OCI-LY7 (cell line): ENCODE measurements at regions not wholly inside any gene's neighbourhood (a gene's known extent, or its start where the extent isn't known, plus 50 kb on each side); places are given as distances from the start of the nearest gene placed in this dataset.
"Not testable (repeated sequence)": the region's sequence is repeated elsewhere in the genome, so short reads cannot be mapped to it uniquely, and the experiment has no call there.

Source experiments
- BruUV-seq: library from RNA; stranded (reverse); fragments of 400-500 nt; replicated peaks from 2 replicates; lab custom pipeline; 2021; lab: Mats Ljungman, UMichigan
- CTCF ChIA-PET: fragments of 300-600 bp; sonication (Branson Sonifier 250); formaldehyde crosslinking; loops from one replicate; lab custom pipeline; 2022; ENCODE audit warnings: antibody characterized with exemption; ENCODE audit not compliant: unreplicated experiment; lab: Charles Lee
- POLR2A ChIA-PET: fragments of 300-600 bp; sonication (Branson Sonifier 250); formaldehyde crosslinking; loops from one replicate; lab custom pipeline; 2022; ENCODE audit warnings: antibody characterized with exemption; lab: Charles Lee
- DNase-seq: peaks from one replicate; pipeline ENCODE4 v3.0.0-alpha.2; 2015; ENCODE audit warnings: low spot score
- H2AFZ ChIP-seq: fragments of 200-600 bp; sonication (generic), shearing (Covaris generic); 2 replicates; pipeline ENCODE4 v1.6.1; 2014; ENCODE audit warnings: mild to moderate bottlenecking, antibody characterized with exemption, low read length, moderate library complexity
- H3K27ac ChIP-seq: fragments of 200-600 bp; sonication (generic); 2 replicates; pipeline ENCODE4 v1.5.1; 2014; ENCODE audit warnings: mixed run types, low read depth, mild to moderate bottlenecking, moderate library complexity, low read length, inconsistent platforms; ENCODE audit not compliant: poor library complexity, severe bottlenecking
- H3K36me3 ChIP-seq: fragments of 200-600 bp; sonication (generic); 2 replicates; pipeline ENCODE4 v1.6.1; 2014; ENCODE audit warnings: mild to moderate bottlenecking, antibody characterized with exemption, low read length, moderate library complexity, mixed read lengths; ENCODE audit not compliant: insufficient read depth
- H3K4me1 ChIP-seq: fragments of 200-600 bp; sonication (generic); 2 replicates; pipeline ENCODE4 v1.5.1; 2014; ENCODE audit warnings: mild to moderate bottlenecking, low read length; ENCODE audit not compliant: insufficient read depth, poor library complexity, severe bottlenecking
- H3K4me2 ChIP-seq: fragments of 200-600 bp; sonication (generic); 2 replicates; pipeline ENCODE4 v1.6.1; 2014; ENCODE audit warnings: mild to moderate bottlenecking, low read length
- H3K4me3 ChIP-seq: fragments of 200-600 bp; sonication (generic); 2 replicates; pipeline ENCODE4 v1.5.1; 2014; ENCODE audit warnings: mild to moderate bottlenecking, low read depth, low read length; ENCODE audit not compliant: poor library complexity, severe bottlenecking
- H3K79me2 ChIP-seq: fragments of 200-600 bp; sonication (generic); 2 replicates; pipeline ENCODE4 v1.6.1; 2016; ENCODE audit warnings: low read depth, mild to moderate bottlenecking, low read length, moderate library complexity, mixed read lengths; ENCODE audit not compliant: insufficient read depth
- H3K9me2 ChIP-seq: fragments of 200-600 bp; sonication (generic); 2 replicates; pipeline ENCODE4 v1.6.1; 2016; ENCODE audit warnings: mild to moderate bottlenecking, low read length, mixed read lengths; ENCODE audit not compliant: insufficient read depth
- H3K9me3 ChIP-seq: fragments of 200-600 bp; sonication (generic); 2 replicates; pipeline ENCODE4 v1.6.1; 2014; ENCODE audit warnings: mild to moderate bottlenecking, mixed run types, low read length, mixed read lengths
- H4K20me1 ChIP-seq: fragments of 200-600 bp; sonication (generic); 2 replicates; pipeline ENCODE4 v1.6.1; 2014; ENCODE audit warnings: mild to moderate bottlenecking, antibody characterized with exemption, low read length, moderate library complexity, mixed read lengths; ENCODE audit not compliant: insufficient read depth
- EZH2phosphoT487 ChIP-seq: fragments of 200-600 bp; sonication (generic); IDR thresholded peaks from 2 replicates; pipeline ENCODE4 v1.6.1; 2018; ENCODE audit warnings: low read depth, borderline replicate concordance, mild to moderate bottlenecking, mixed run types, antibody characterized with exemption, low read length, moderate library complexity, mixed read lengths
- intact Hi-C: fragments of 100-400 bp; cut with micrococcal nuclease; formaldehyde crosslinking; loops from one replicate; pipeline ENCODE4 v1.10.0; 2022; ENCODE audit not compliant: unreplicated experiment
- TF ChIP-seq, protein P1 (sequence below): fragments of 200-600 bp; sonication (generic); conservative IDR thresholded peaks from 2 replicates; pipeline ENCODE4 v1.5.1; 2014; ENCODE audit warnings: mild to moderate bottlenecking, antibody characterized with exemption, low read length, moderate library complexity, mixed read lengths

DNA sequence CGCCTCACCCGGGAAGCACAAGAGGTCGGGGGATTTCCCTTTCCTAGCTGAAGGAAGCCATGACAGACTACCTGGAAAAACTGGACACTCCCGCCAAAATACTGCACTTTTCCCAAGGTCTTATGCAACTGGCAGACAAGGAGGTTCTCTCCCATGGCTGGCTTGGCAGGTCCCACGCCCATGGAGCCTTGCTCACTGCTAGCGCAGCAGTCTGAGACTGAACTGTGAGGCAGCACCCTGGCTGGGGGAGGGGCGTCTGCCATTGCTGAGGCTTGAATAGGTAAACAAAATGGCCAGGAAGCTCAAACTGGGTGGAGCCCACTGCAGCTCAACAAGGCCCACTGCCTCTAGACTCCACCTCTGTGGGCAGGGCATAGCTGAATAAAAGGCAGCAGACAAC lies 92.1 kb downstream of the C4BPA start:
- H4K20me1 ChIP-seq, H3K4me2 ChIP-seq, H3K4me1 ChIP-seq, H3K79me2 ChIP-seq, BruUV-seq, H2AFZ ChIP-seq, DNase-seq, H3K36me3 ChIP-seq, CTCF ChIA-PET, intact Hi-C loops, H3K9me2 ChIP-seq, H3K4me3 ChIP-seq, H3K27ac ChIP-seq, H3K9me3 ChIP-seq, POLR2A ChIA-PET: not testable (repeated sequence)

DNA sequence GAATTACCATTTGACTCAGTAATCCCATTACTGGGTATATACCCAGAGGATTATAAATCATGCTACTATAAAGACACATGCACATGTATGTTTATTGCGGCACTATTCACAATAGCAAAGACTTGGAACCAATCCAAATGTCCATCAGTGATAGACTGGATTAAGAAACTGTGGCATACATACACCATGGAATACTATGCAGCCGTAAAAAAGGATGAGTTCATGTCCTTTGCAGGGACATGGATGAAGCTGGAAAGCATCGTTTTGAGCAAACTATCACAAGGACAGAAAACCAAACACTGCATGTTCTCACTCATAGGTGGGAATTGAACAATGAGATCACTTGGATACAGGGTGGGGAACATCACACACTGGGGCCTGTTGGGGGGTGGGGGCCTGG lies 97.5 kb downstream of the C4BPA start:
- H3K4me3 ChIP-seq, H4K20me1 ChIP-seq, H3K79me2 ChIP-seq, DNase-seq, POLR2A ChIA-PET, H3K4me1 ChIP-seq, H2AFZ ChIP-seq, intact Hi-C loops, H3K9me3 ChIP-seq, H3K9me2 ChIP-seq, H3K36me3 ChIP-seq, H3K27ac ChIP-seq, CTCF ChIA-PET, H3K4me2 ChIP-seq, BruUV-seq: not testable (repeated sequence)

DNA sequence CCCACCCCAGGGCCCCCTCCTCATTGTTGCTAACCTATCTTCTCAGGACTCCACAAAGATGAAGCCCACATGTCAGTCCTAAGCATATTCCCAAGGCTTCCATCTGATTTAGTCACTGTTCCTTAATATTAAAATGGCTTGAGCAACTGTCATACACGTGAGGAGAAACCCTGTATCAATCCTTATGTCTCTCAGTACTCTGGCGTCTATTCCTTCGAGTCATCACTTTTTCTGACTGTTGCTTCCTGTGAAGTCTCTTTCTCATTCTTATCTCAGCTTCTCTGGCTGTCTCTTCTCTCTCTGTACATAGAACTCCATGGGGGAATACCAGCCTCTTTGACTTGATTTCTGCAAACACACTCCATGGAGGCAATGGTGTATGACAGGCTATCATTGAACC lies 98.4 kb downstream of the C4BPA start:
- Histone ChIP-seq H3K4me1 (no peaks in the 10 kb centered on the region), H3K9me2 (no peaks in the 10 kb centered on the region), H4K20me1 (no peaks in the 10 kb centered on the region), H3K9me3 (no peaks in the 10 kb centered on the region), H3K79me2 (no peaks in the 10 kb centered on the region), H2AFZ (no peak overlapping the region), H3K27ac (no peak overlapping the region), H3K36me3 (no peaks in the 10 kb centered on the region), H3K4me2 (no peak overlapping the region), H3K4me3 (no peak overlapping the region)
- no peak for TF ChIP-seq EZH2phosphoT487
- TF ChIP-seq, protein P1, sequence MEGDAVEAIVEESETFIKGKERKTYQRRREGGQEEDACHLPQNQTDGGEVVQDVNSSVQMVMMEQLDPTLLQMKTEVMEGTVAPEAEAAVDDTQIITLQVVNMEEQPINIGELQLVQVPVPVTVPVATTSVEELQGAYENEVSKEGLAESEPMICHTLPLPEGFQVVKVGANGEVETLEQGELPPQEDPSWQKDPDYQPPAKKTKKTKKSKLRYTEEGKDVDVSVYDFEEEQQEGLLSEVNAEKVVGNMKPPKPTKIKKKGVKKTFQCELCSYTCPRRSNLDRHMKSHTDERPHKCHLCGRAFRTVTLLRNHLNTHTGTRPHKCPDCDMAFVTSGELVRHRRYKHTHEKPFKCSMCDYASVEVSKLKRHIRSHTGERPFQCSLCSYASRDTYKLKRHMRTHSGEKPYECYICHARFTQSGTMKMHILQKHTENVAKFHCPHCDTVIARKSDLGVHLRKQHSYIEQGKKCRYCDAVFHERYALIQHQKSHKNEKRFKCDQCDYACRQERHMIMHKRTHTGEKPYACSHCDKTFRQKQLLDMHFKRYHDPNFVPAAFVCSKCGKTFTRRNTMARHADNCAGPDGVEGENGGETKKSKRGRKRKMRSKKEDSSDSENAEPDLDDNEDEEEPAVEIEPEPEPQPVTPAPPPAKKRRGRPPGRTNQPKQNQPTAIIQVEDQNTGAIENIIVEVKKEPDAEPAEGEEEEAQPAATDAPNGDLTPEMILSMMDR = no peak
- intact Hi-C loops = no loop called here
- DNase-seq = no peak
- ChIA-PET POLR2A (interaction anchor here (0.6 kb wide), 1 partner anchor 315 kb away, joined by 3 read pairs; no protein-coding TSS in a partner anchor), CTCF (no interaction called here)
- BruUV-seq = no TSS peak

DNA sequence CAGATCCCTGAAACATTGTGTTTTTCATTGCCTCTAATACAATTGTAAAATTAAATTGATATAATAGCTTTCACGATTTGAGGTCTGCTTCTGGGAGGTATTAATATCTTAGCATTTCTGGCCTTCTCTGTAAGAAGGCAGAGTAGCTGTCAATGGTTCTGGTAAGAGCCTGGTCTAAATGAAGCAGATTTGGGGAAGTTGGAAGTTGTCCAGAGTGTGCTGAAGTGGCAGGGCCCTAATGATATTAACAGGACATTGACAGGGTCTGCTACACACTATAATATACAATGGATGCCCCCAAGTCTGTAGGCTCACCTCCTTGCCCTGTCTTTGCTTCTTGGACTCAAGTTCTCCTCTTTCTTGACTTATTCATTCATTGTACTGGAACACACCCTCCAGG lies 99.5 kb downstream of the C4BPA start:
- Histone ChIP-seq H3K79me2 (no peaks in the 10 kb centered on the region), H3K4me1 (no peaks in the 10 kb centered on the region), H3K36me3 (no peaks in the 10 kb centered on the region), H4K20me1 (no peaks in the 10 kb centered on the region), H2AFZ (no peak overlapping the region), H3K9me2 (no peaks in the 10 kb centered on the region), H3K4me3 (no peak overlapping the region), H3K27ac (no peak overlapping the region), H3K4me2 (no peak overlapping the region), H3K9me3 (no peaks in the 10 kb centered on the region)
- ChIA-PET CTCF (no interaction called here), POLR2A (no interaction called here)
- DNase-seq = no peak
- BruUV-seq = no TSS peak
- intact Hi-C loops = no loop called here
- TF ChIP-seq, protein P1 = no peak
- no peak for TF ChIP-seq EZH2phosphoT487
